Activated CD4-positive, alpha-beta memory T cell treated with anti-CD3 and anti-CD28 coated beads, Interleukin-2, amount 10 ng/mL, durations not matched to agents 7 days and 5 days (primary cell): ENCODE measurements at regions not wholly inside any gene's neighbourhood (a gene's known extent, or its start where the extent isn't known, plus 50 kb on each side); places are given as distances from the start of the nearest gene placed in this dataset.

Experiments used
- CTCF ChIA-PET: fragments of 350-600 bp; sonication (Branson Sonifier 250); formaldehyde crosslinking; loops from one replicate; lab custom pipeline; 2021; ENCODE audit warnings: antibody characterized with exemption, inconsistent platforms; lab: Charles Lee
- POLR2A ChIA-PET: fragments of 350-600 bp; sonication (Branson Sonifier 250); formaldehyde crosslinking; loops from one replicate; lab custom pipeline; 2021; ENCODE audit warnings: antibody characterized with exemption; lab: Charles Lee
- DNase-seq: peaks from one replicate; pipeline ENCODE4 v3.0.0-alpha.2; 2020
- H3K27ac Mint-ChIP-seq: one replicate; pipeline ENCODE4 v1.8.0; 2021; ENCODE audit warnings: mild to moderate bottlenecking, mixed read lengths
- H3K27me3 Mint-ChIP-seq: one replicate; pipeline ENCODE4 v1.8.0; 2021; ENCODE audit warnings: mixed read lengths
- H3K36me3 Mint-ChIP-seq: one replicate; pipeline ENCODE4 v1.8.0; 2021; ENCODE audit warnings: low read depth, mixed read lengths
- H3K4me1 Mint-ChIP-seq: one replicate; pipeline ENCODE4 v1.8.0; 2021; ENCODE audit warnings: mixed read lengths
- H3K4me3 Mint-ChIP-seq: one replicate; pipeline ENCODE4 v1.8.0; 2021; ENCODE audit warnings: mild to moderate bottlenecking, mixed read lengths
- H3K9me3 Mint-ChIP-seq: one replicate; pipeline ENCODE4 v1.8.0; 2021; ENCODE audit warnings: mixed read lengths

- H3K4me1 Mint-ChIP-seq, result no peaks in the 10 kb centered on the region
- CTCF ChIA-PET, result no interaction called here
- H3K36me3 Mint-ChIP-seq, result no peaks in the 10 kb centered on the region
- DNase-seq, result no peak
- no peak overlapping the region for H3K27ac Mint-ChIP-seq
- no peaks in the 10 kb centered on the region for H3K27me3 Mint-ChIP-seq
- no peak overlapping the region for H3K4me3 Mint-ChIP-seq
- POLR2A ChIA-PET, result no interaction called here
- H3K9me3 Mint-ChIP-seq, result peaks cover 17% of the 10 kb centered on the region
Measured at GRCh38 chr16:9578459-9578858, 487.0 kb downstream of the HAPSTR1 start.

- no peak overlapping the region for H3K27ac Mint-ChIP-seq
- H3K36me3 Mint-ChIP-seq, result no peaks in the 10 kb centered on the region
- ChIA-PET CTCF (no interaction called here), POLR2A (no interaction called here)
- H3K9me3 Mint-ChIP-seq, result peaks cover 20% of the 10 kb centered on the region
- H3K4me1 Mint-ChIP-seq, result no peaks in the 10 kb centered on the region
- H3K27me3 Mint-ChIP-seq, result no peaks in the 10 kb centered on the region
- no peak for DNase-seq
- H3K4me3 Mint-ChIP-seq, result no peak overlapping the region
Measured at GRCh38 chr16:9580025-9580424, 488.6 kb downstream of the HAPSTR1 start.

- peaks cover 12% of the 10 kb centered on the region for H3K9me3 Mint-ChIP-seq
- no peak overlapping the region for H3K27ac Mint-ChIP-seq
- H3K36me3 Mint-ChIP-seq, result no peaks in the 10 kb centered on the region
- H3K4me1 Mint-ChIP-seq, result no peaks in the 10 kb centered on the region
- no peak overlapping the region for H3K4me3 Mint-ChIP-seq
- POLR2A ChIA-PET, result no interaction called here
- CTCF ChIA-PET, result no interaction called here
- DNase-seq, result no peak
- H3K27me3 Mint-ChIP-seq, result no peaks in the 10 kb centered on the region
Measured at GRCh38 chr16:9593440-9593839, 502.0 kb downstream of the HAPSTR1 start.

- CTCF ChIA-PET, result no interaction called here
Measured at GRCh38 chr16:9594047-9594446, 502.6 kb downstream of the HAPSTR1 start.

GRCh38 chr16:9594946-9595345, 503.5 kb downstream of the HAPSTR1 start:
- H3K4me3 Mint-ChIP-seq, result no peak overlapping the region
- H3K4me1 Mint-ChIP-seq, result no peaks in the 10 kb centered on the region
- CTCF ChIA-PET, result no interaction called here
- H3K9me3 Mint-ChIP-seq, result peaks cover 12% of the 10 kb centered on the region
- no peaks in the 10 kb centered on the region for H3K36me3 Mint-ChIP-seq
- DNase-seq, result no peak
- no peak overlapping the region for H3K27ac Mint-ChIP-seq
- no peaks in the 10 kb centered on the region for H3K27me3 Mint-ChIP-seq
- POLR2A ChIA-PET, result no interaction called here

More at GRCh38 chr16:9594047-9594446, 502.6 kb downstream of the HAPSTR1 start:
- Mint-ChIP-seq H3K4me1 (no peaks in the 10 kb centered on the region), H3K27ac (no peak overlapping the region), H3K9me3 (peaks cover 12% of the 10 kb centered on the region), H3K36me3 (no peaks in the 10 kb centered on the region), H3K4me3 (no peak overlapping the region), H3K27me3 (no peaks in the 10 kb centered on the region)
- POLR2A ChIA-PET, result no interaction called here
- no peak for DNase-seq

GRCh38 chr16:9595393-9595792, 503.9 kb downstream of the HAPSTR1 start:
- peaks cover 11% of the 10 kb centered on the region for H3K9me3 Mint-ChIP-seq
- H3K4me3 Mint-ChIP-seq, result no peak overlapping the region
- no peak overlapping the region for H3K27ac Mint-ChIP-seq
- POLR2A ChIA-PET, result no interaction called here
- H3K27me3 Mint-ChIP-seq, result no peaks in the 10 kb centered on the region
- no peak for DNase-seq
- H3K36me3 Mint-ChIP-seq, result no peaks in the 10 kb centered on the region
- H3K4me1 Mint-ChIP-seq, result no peaks in the 10 kb centered on the region
- CTCF ChIA-PET, result no interaction called here

- no peaks in the 10 kb centered on the region for H3K27me3 Mint-ChIP-seq
- peaks cover 9% of the 10 kb centered on the region for H3K9me3 Mint-ChIP-seq
- no peak for DNase-seq
- ChIA-PET CTCF (no interaction called here), POLR2A (no interaction called here)
- H3K4me3 Mint-ChIP-seq, result no peak overlapping the region
- no peaks in the 10 kb centered on the region for H3K36me3 Mint-ChIP-seq
- no peaks in the 10 kb centered on the region for H3K4me1 Mint-ChIP-seq
- H3K27ac Mint-ChIP-seq, result no peak overlapping the region
Measured at GRCh38 chr16:9596788-9597187, 505.3 kb downstream of the HAPSTR1 start.

- no peaks in the 10 kb centered on the region for H3K36me3 Mint-ChIP-seq
- ChIA-PET POLR2A (no interaction called here), CTCF (no interaction called here)
Measured at GRCh38 chr16:9597967-9598730, 506.7 kb downstream of the HAPSTR1 start.

GRCh38 chr16:9598731-9599083, 507.3 kb downstream of the HAPSTR1 start:
- Mint-ChIP-seq H3K27ac (no peak overlapping the region), H3K4me1 (no peaks in the 10 kb centered on the region), H3K36me3 (no peaks in the 10 kb centered on the region), H3K27me3 (no peaks in the 10 kb centered on the region), H3K4me3 (no peak overlapping the region), H3K9me3 (peaks cover 9% of the 10 kb centered on the region)
- DNase-seq, result no peak
- ChIA-PET POLR2A (no interaction called here), CTCF (no interaction called here)

More at GRCh38 chr16:9597967-9598730, 506.7 kb downstream of the HAPSTR1 start:
- no peak overlapping the region for H3K27ac Mint-ChIP-seq
- no peaks in the 10 kb centered on the region for H3K4me1 Mint-ChIP-seq
- DNase-seq, result no peak
- H3K27me3 Mint-ChIP-seq, result no peaks in the 10 kb centered on the region
- H3K4me3 Mint-ChIP-seq, result no peak overlapping the region
- peaks cover 9% of the 10 kb centered on the region for H3K9me3 Mint-ChIP-seq

- DNase-seq, result no peak
- Mint-ChIP-seq H3K4me3 (no peak overlapping the region), H3K9me3 (peaks cover 9% of the 10 kb centered on the region), H3K27me3 (no peaks in the 10 kb centered on the region), H3K36me3 (no peaks in the 10 kb centered on the region), H3K4me1 (no peaks in the 10 kb centered on the region), H3K27ac (no peak overlapping the region)
- POLR2A ChIA-PET, result no interaction called here
- CTCF ChIA-PET, result no interaction called here
Measured at GRCh38 chr16:9599415-9600120, 508.1 kb downstream of the HAPSTR1 start.

GRCh38 chr16:9602189-9602588, 510.7 kb downstream of the HAPSTR1 start:
- ChIA-PET POLR2A (no interaction called here), CTCF (no interaction called here)
- no peak overlapping the region for H3K27ac Mint-ChIP-seq

GRCh38 chr16:9603316-9603715, 511.9 kb downstream of the HAPSTR1 start:
- ChIA-PET POLR2A (no interaction called here), CTCF (no interaction called here)
- no peak overlapping the region for H3K4me3 Mint-ChIP-seq
- no peaks in the 10 kb centered on the region for H3K27me3 Mint-ChIP-seq
- no peaks in the 10 kb centered on the region for H3K4me1 Mint-ChIP-seq
- H3K27ac Mint-ChIP-seq, result no peak overlapping the region
- DNase-seq, result no peak
- H3K9me3 Mint-ChIP-seq, result peaks cover 5% of the 10 kb centered on the region
- H3K36me3 Mint-ChIP-seq, result no peaks in the 10 kb centered on the region

More at GRCh38 chr16:9602189-9602588, 510.7 kb downstream of the HAPSTR1 start:
- no peak for DNase-seq
- H3K27me3 Mint-ChIP-seq, result no peaks in the 10 kb centered on the region
- no peaks in the 10 kb centered on the region for H3K4me1 Mint-ChIP-seq
- H3K36me3 Mint-ChIP-seq, result no peaks in the 10 kb centered on the region
- peaks cover 2% of the 10 kb centered on the region for H3K9me3 Mint-ChIP-seq
- H3K4me3 Mint-ChIP-seq, result no peak overlapping the region

GRCh38 chr16:9607515-9608230, 516.2 kb downstream of the HAPSTR1 start:
- Mint-ChIP-seq H3K27me3 (no peaks in the 10 kb centered on the region), H3K36me3 (no peaks in the 10 kb centered on the region), H3K9me3 (peaks cover 7% of the 10 kb centered on the region), H3K27ac (no peak overlapping the region), H3K4me3 (no peak overlapping the region), H3K4me1 (no peaks in the 10 kb centered on the region)
- ChIA-PET CTCF (no interaction called here), POLR2A (no interaction called here)
- DNase-seq, result no peak
